PC-3 (cell line): ENCODE measurements at regions not wholly inside any gene's neighbourhood (a gene's known extent, or its start where the extent isn't known, plus 50 kb on each side); places are given as distances from the start of the nearest gene placed in this dataset.
"Not testable (repeated sequence)": the region's sequence is repeated elsewhere in the genome, so short reads cannot be mapped to it uniquely, and the experiment has no call there.

Source experiments
- ATAC-seq: fragments of 200-7000 bp; cut with Tn5 transposase; 2 replicates; pipeline ENCODE4 v1.9.1; 2020; ENCODE audit warnings: mild to moderate bottlenecking, moderate library complexity
- BruUV-seq: library from RNA; stranded (reverse); fragments of 400-500 nt; replicated peaks from 2 replicates; lab custom pipeline; 2021; lab: Mats Ljungman, UMichigan
- CTCF ChIA-PET: fragments of 300-600 bp; sonication (Branson Sonifier 250); formaldehyde crosslinking; loops from one replicate; lab custom pipeline; 2022; ENCODE audit warnings: antibody characterized with exemption; lab: Charles Lee
- POLR2A ChIA-PET: fragments of 300-600 bp; sonication (Branson Sonifier 250); formaldehyde crosslinking; loops from one replicate; lab custom pipeline; 2022; ENCODE audit warnings: antibody characterized with exemption; ENCODE audit not compliant: unreplicated experiment; lab: Charles Lee
- DNase-seq: peaks from one replicate; pipeline ENCODE4 v3.0.0-alpha.2; 2015
- H2AFZ ChIP-seq: fragments of 300-600 bp; sonication (generic); 2 replicates; pipeline ENCODE4 v1.6.0; 2016; ENCODE audit warnings: antibody characterized with exemption, low read length
- H3F3A ChIP-seq: fragments of 300-600 bp; sonication (generic); one replicate; pipeline ENCODE4 v1.6.0; 2017; ENCODE audit warnings: antibody characterized with exemption, low read length, control low read depth, mild to moderate bottlenecking; ENCODE audit not compliant: unreplicated experiment
- H3K27ac ChIP-seq: fragments of 300-600 bp; sonication (generic); 2 replicates; pipeline ENCODE4 v1.5.1; 2016; ENCODE audit warnings: mild to moderate bottlenecking, low read length
- H3K27me3 ChIP-seq: fragments of 300-600 bp; sonication (generic); 2 replicates; pipeline ENCODE4 v1.6.1; 2016; ENCODE audit warnings: low read length, mixed read lengths
- H3K36me3 ChIP-seq: fragments of 300-600 bp; sonication (generic); 2 replicates; pipeline ENCODE4 v1.6.1; 2016; ENCODE audit warnings: low read depth, mixed run types, low read length, mixed read lengths
- H3K4me1 ChIP-seq: fragments of 300-600 bp; sonication (generic); 2 replicates; pipeline ENCODE4 v1.5.1; 2016; ENCODE audit warnings: low read length; ENCODE audit not compliant: insufficient read depth
- H3K4me2 ChIP-seq: fragments of 300-600 bp; sonication (generic); 2 replicates; pipeline ENCODE4 v1.6.0; 2016; ENCODE audit warnings: low read length
- H3K4me3 ChIP-seq: fragments of 300-600 bp; sonication (generic); 2 replicates; pipeline ENCODE4 v1.5.1; 2016; ENCODE audit warnings: mild to moderate bottlenecking, low read length, mixed read lengths
- H3K79me2 ChIP-seq: fragments of 300-600 bp; sonication (generic); 2 replicates; pipeline ENCODE4 v1.6.1; 2017; ENCODE audit warnings: low read length, mixed read lengths
- H3K9ac ChIP-seq: fragments of 300-600 bp; sonication (generic); 2 replicates; pipeline ENCODE4 v1.6.0; 2016; ENCODE audit warnings: mild to moderate bottlenecking, low read length
- H3K9me2 ChIP-seq: fragments of 300-600 bp; sonication (generic); replicated peaks from 2 replicates; pipeline ENCODE4 v1.6.1; 2016; ENCODE audit warnings: mixed run types, low read length, mixed read lengths
- H3K9me3 ChIP-seq: fragments of 300-600 bp; sonication (generic); 2 replicates; pipeline ENCODE4 v1.6.1; 2016; ENCODE audit warnings: low read length, mixed read lengths
- H4K20me1 ChIP-seq: fragments of 300-600 bp; sonication (generic); 2 replicates; pipeline ENCODE4 v1.6.1; 2016; ENCODE audit warnings: low read length, mixed read lengths
- EZH2 ChIP-seq: fragments of 300-600 bp; sonication (generic); IDR thresholded peaks from one replicate; pipeline ENCODE4 v1.6.1; 2017; ENCODE audit warnings: antibody characterized with exemption, mild to moderate bottlenecking, low read length; ENCODE audit not compliant: unreplicated experiment
- EZH2phosphoT487 ChIP-seq: fragments of 300-600 bp; sonication (generic); IDR thresholded peaks from 2 replicates; pipeline ENCODE4 v1.6.1; 2018; ENCODE audit warnings: mild to moderate bottlenecking, antibody characterized with exemption, low read length, borderline replicate concordance
- intact Hi-C: fragments of 100-400 bp; cut with micrococcal nuclease; formaldehyde crosslinking; loops from 2 replicates; pipeline ENCODE4 v1.9.0; 2023
- TF ChIP-seq, protein P1 (sequence below): fragments of 300-600 bp; sonication (generic); conservative IDR thresholded peaks from 2 replicates; pipeline ENCODE4 v1.5.1; 2017; ENCODE audit warnings: antibody characterized with exemption, low read depth, mild to moderate bottlenecking, low read length

DNA sequence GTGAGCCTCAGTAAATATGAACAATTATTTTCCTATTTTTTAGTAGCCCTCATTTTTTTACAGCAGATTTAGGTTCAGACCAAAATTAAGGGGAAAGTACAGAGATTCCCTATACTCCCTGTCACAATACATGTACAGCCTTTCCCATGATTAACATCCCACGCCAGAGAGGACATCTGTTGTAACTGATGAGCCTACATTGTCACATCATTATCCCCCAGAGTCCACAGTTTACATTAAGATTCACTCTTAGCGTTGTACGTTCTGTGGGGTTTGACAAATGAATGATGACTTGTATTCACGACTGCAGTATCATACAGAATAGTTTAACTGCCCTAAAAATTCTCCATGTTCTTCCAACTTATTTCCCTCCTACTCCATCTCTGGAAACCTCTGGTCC lies 262.3 kb upstream of the MSX2 start:
- DNase-seq (no peak), ATAC-seq (no peak)
- no TSS peak for BruUV-seq
- H3F3A ChIP-seq: no peaks in the 10 kb centered on the region
- no peaks in the 10 kb centered on the region for H3K36me3 ChIP-seq
- H2AFZ ChIP-seq: no peak overlapping the region
- H3K9ac ChIP-seq: no peak overlapping the region
- H3K9me2 ChIP-seq: no peaks in the 10 kb centered on the region
- ChIA-PET POLR2A (no interaction called here), CTCF (no interaction called here)
- no peaks in the 10 kb centered on the region for H3K79me2 ChIP-seq
- H4K20me1 ChIP-seq: no peaks in the 10 kb centered on the region
- H3K9me3 ChIP-seq: no peaks in the 10 kb centered on the region
- intact Hi-C loops: no loop called here
- no peak overlapping the region for H3K27ac ChIP-seq
- no peaks in the 10 kb centered on the region for H3K27me3 ChIP-seq
- H3K4me2 ChIP-seq: no peak overlapping the region
- peaks cover 22% of the 10 kb centered on the region for H3K4me1 ChIP-seq
- TF ChIP-seq, protein P1, sequence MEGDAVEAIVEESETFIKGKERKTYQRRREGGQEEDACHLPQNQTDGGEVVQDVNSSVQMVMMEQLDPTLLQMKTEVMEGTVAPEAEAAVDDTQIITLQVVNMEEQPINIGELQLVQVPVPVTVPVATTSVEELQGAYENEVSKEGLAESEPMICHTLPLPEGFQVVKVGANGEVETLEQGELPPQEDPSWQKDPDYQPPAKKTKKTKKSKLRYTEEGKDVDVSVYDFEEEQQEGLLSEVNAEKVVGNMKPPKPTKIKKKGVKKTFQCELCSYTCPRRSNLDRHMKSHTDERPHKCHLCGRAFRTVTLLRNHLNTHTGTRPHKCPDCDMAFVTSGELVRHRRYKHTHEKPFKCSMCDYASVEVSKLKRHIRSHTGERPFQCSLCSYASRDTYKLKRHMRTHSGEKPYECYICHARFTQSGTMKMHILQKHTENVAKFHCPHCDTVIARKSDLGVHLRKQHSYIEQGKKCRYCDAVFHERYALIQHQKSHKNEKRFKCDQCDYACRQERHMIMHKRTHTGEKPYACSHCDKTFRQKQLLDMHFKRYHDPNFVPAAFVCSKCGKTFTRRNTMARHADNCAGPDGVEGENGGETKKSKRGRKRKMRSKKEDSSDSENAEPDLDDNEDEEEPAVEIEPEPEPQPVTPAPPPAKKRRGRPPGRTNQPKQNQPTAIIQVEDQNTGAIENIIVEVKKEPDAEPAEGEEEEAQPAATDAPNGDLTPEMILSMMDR: no peak
- no peak for TF ChIP-seq EZH2
- no peak for TF ChIP-seq EZH2phosphoT487
- no peak overlapping the region for H3K4me3 ChIP-seq

DNA sequence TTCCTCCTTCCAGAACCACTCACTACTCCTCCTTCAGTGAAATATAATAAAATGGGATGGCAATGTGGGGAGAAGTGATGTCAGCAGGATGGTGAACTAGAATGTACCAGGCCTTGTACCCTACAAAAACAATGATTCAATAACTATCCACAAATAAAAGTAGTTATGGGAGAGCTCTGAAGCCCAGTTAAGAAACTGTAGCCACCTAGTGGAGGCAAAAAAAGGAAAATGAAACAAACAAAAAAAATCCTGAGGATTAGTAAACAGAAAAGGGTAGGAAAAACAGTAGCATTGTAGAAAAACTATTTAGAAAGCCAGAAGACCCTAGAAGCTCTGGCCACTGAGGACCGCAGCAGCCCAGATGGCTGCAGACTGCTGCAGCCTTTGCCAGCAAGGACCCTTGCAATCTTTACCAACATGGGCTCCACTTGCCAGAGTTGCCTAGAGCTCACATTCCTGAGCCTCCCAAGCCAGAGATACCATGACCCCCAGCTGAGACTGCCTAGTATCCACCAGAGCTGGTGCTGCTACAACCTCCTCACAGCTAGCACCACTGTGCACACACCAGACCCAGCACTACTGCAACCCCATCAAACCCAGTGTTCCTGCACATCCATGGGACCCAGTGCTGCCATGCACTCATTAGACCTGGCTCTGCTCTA lies 259.7 kb upstream of the MSX2 start:
- no peaks in the 10 kb centered on the region for H3F3A ChIP-seq
- no peak overlapping the region for H3K27ac ChIP-seq
- TF ChIP-seq EZH2phosphoT487 (no peak), EZH2 (no peak)
- TF ChIP-seq, protein P1: peak; percentile 49
- H2AFZ ChIP-seq: no peak overlapping the region
- no peaks in the 10 kb centered on the region for H3K27me3 ChIP-seq
- POLR2A ChIA-PET: no interaction called here
- no peaks in the 10 kb centered on the region for H3K9me2 ChIP-seq
- no peaks in the 10 kb centered on the region for H3K79me2 ChIP-seq
- no peaks in the 10 kb centered on the region for H3K36me3 ChIP-seq
- no peak overlapping the region for H3K4me3 ChIP-seq
- H3K4me2 ChIP-seq: no peak overlapping the region
- DNase-seq (peak; percentile 9), ATAC-seq (no peak)
- BruUV-seq: no TSS peak
- intact Hi-C loops: no loop called here
- H4K20me1 ChIP-seq: no peaks in the 10 kb centered on the region
- peaks cover 17% of the 10 kb centered on the region for H3K4me1 ChIP-seq
- H3K9ac ChIP-seq: no peak overlapping the region
- CTCF ChIA-PET: interaction anchor here (0.6 kb wide), 1 partner anchor 416 kb away, joined by 3 read pairs; no protein-coding TSS in a partner anchor
- H3K9me3 ChIP-seq: no peaks in the 10 kb centered on the region

DNA sequence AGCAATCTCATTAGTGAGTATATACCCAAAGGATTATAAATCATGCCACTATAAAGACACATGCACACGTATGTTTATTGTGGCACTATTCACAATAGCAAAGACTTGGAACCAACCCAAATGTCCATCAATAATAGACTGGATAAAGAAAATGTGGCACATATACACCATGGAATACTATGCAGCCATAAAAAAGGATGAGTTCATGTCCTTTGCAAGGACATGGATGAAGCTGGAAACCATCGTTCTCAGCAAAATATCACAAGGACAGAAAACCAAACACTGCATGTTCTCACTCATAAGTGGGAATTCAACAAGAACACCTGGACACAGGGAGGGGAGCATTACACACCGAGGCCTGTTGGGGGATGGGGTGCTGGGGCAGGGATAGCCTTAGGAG lies 252.9 kb upstream of the MSX2 start:
- not testable (repeated sequence) for BruUV-seq

More for the DNA sequence above, 252.9 kb upstream of the MSX2 start:
- H3K4me2 ChIP-seq, H3K9ac ChIP-seq, intact Hi-C loops, H2AFZ ChIP-seq, H3K36me3 ChIP-seq, H4K20me1 ChIP-seq, ATAC-seq, H3K4me1 ChIP-seq, H3F3A ChIP-seq, H3K4me3 ChIP-seq, H3K27ac ChIP-seq, DNase-seq, POLR2A ChIA-PET, H3K27me3 ChIP-seq, CTCF ChIA-PET, H3K9me3 ChIP-seq, H3K79me2 ChIP-seq, H3K9me2 ChIP-seq: not testable (repeated sequence)
